Stimulated activated CD4-positive, alpha-beta T cell treated with anti-CD3 and anti-CD28 coated beads, Interleukin-4, amount 100 ng/mL, for 4 hours (primary cell): ENCODE measurements at regions not wholly inside any gene's neighbourhood (a gene's known extent, or its start where the extent isn't known, plus 50 kb on each side); places are given as distances from the start of the nearest gene placed in this dataset.

Experiments used
- DNase-seq, 2 experiments: peaks; one replicate each; pipeline ENCODE4 v3.0.0-alpha.2; 2020

DNA sequence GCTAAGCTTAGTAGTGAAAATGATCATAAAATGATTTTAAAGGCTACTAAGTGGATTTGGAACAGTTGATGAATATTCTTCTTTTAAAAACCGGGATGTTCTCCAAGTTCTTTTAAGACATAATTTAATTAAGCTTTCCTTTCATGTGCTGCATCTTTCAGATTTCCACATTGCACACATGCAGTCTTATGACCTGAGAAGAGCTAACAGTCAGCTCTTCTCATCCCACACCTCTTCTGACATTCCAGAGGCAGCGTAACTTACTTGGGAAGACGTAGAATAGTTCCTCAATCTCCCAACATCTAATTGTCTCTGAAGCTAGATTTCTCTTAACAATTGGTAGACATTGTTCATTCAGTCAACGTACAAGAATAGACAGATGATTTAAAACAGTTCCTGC, 181.8 kb downstream of the SP3 start:
- DNase-seq = no peak

DNA sequence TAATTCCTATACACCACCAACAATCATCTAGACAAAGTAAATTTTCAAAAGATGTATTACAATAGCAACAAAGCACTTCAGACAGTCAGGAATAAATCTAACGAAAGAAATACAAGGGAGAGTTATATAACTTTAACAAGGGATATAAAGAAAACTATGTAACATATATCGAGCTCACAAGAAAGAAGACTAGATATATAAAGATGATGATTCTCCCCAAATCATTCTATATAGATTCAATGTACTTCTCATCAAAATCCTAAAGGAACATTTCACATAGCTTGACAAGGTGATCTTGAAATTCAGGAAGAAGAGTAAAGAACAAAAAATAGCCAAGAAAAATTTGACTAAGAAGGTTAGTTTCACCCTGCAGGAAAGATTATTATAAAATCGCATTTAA, 179.4 kb downstream of the SP3 start:
- no peak for DNase-seq

DNA sequence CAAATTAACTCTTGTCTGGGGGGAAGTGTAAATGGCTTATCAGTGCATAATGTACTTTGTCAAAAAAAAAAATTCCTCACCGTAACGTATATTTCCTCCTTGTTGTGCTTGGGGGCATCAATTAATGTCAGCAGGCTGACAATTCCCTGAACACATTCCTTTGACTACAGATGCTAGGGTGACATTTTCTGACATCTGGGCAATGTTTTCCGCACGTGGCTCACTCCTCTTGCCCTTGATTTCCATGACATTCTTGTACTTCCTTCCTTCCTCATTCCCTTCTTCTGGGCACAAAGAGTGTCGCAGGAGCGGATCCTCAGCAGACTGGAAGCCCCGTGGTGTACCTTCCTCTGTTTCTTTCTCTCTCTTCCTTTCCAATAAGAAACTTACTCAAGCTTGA, 173.7 kb downstream of the SP3 start:
- DNase-seq = no peak

DNA sequence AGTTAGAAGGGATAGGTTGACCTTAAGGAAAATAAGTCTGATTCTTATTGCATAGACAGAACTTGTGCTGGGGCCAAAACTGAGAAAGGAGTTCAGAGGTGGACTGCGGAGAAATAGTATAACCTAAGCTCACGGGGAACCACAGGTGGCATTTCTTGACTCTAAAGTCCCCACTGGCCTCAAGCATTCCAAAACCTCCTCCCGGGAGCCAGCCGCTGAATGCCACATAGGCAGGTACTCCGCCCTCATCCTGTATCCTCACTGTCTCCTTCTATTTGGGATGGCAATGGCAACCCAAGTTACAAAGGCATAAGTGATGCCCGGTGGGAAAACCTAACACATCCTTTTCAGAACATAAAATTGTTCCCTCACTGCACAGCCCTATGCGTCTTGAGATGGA, 173.0 kb downstream of the SP3 start:
- DNase-seq = no peak

DNA sequence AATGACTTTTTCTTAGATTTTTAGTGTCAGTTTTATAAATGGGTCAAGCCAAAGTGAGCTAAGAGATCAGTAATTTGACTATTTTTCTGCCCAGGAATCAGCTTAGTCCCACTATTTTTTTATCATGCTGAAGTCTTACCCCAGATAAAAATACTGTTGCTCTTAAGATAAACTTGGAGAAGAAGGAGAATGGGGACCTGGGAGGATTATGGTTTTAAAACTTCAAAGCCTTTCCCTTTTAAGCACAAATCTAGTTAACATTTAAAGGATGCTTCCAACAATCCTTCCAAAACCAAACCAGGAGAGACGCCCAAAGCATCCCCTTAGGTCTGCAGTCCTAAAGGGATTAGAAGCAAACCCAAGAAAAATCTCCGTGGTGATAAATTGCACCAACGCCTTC, 172.4 kb downstream of the SP3 start:
- no peak for DNase-seq

DNA sequence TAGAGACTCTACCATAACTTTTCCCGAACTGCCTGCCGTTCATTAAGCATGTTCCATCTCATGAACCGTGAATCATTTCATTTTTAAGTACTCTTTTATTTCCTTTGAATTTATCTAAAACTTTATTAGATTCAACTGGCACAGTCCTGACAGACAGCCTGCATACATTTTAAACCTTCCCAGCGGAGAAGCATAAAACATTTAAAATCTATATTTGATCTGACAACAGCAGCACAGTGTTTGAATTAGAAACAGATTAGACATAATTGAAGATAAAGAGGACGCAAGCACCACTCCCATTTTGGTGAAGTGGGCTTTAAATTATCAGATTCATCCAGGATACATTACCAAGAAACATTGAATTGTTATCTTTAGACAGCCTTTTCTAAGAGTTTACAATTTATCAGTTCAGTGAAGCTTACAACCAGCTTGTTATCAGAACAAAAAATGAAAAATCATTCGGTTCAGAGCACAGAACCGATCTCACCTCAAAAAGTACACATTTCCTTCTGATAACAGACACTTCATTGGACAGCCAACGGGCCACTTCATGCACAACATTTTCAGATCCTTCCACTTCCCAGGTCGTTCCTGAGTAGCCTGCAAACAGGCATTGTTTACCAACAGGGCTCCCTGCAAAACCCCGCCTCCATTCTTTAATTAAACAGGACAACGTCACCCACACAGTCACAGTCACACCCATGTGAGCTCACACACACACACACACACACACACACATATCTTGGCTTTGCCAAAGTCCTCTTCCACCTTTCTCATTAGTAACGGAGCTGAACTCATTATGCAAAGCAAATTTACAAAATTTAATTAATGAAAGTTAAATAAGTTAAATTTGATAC, 171.2 kb downstream of the SP3 start:
- DNase-seq = no peak

DNA sequence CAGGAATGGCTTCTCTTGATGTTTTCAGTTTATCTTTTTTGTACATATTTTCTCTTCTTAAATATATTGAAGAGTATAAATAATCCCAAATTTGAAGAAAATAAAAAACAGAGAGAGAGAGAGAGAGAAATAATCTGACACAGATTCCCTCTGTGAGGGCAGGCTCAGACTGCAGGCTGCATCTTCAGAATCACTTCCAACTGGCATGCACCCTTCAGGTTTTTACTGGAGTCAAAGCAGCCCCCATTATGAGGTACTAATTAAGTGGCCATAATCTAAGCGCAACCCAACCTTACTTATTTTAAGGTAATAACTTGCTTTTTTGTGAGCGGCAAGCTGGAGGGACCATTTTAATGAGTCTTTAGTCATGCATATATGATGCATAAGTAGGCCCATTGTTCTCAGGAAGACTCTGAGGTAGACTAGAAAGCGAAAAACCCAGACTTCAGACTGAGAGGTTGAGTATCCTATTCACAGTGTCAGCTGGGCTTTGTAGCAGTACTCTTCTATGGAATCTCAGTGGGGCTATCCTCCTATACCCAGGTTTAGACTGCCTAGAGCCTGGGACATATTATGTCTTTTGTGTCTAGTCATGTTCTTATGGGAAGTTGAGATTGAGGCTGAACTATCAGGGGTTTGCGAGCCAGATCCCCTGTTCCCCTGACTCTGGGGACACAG, 167.4 kb downstream of the SP3 start:
- no peak for DNase-seq

DNA sequence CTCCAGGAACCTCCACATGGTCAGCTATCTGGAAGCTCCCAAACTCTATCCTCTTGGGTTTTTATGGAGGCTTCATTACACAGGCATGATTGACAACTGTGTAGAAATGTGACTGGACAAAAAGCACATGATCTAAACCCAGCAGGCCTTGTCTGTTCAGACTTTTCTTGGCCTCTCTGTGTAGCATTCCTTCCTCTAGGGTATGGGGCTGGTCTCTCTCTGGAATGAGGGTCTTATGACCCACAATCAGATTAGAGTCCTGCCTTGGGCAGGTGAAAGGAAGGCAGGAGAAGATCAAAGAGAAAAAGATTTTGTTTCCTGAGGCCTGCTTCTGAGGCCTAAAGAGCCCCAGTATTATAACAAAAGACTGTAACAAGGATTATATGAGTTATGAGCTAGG, 162.7 kb downstream of the SP3 start:
- no peak for DNase-seq

DNA sequence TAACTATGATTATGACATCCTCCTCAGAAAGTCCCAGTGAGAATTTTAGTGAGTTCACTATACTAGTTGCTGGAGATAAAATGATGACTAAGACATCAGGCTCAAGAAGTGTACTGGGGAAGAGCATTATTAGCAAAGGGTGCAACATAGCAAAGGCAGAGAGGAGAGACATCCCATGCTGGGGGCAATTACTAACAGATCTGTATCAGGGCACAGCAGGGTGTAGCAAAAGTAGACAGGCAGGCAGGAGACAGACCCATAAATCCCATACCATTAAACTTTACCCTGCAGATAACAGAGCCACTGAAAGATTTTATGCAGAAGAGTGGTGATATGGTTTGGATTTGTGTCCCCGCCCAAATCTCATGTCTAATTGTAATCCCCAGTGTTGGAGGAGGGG, 161.7 kb downstream of the SP3 start:
- no peak for DNase-seq

DNA sequence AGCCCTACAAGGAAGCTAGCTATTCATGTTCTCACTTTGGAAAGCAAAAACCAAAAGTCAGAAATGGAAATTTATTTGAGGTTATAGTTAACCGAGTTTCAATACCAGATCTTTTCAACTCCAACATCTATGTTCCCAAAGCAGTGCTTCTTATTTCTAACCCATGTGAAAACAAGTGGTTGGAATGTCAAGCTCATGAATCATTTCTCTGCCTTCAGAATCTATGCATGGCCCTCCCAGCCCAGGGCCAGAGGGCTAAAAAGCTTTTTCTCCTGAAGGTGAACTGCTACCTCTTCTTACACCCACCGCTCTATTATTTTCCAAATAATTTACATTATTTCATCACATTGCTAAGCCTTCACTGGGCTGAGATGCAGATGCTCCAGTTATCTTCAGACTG, 158.4 kb downstream of the SP3 start:
- no peak for DNase-seq

DNA sequence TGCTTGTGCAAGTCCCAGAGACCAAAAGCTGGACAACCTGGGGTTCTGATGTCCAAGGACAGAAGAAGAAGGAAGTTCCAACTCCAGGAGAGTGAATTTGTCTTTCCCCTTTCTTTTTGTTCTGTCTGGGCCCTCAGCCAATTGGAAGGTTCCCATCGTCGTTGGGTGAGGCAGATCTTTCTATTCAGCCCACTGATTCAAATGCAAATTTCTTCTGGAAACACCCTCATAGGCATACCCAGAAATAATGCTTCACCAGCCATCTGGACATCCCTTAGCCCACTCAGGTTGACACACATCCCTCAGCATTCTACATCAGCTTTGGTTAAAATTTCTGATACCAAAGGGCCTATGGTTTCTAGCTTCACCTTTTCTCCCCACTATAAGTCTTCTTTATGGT, 156.5 kb downstream of the SP3 start:
- no peak for DNase-seq

DNA sequence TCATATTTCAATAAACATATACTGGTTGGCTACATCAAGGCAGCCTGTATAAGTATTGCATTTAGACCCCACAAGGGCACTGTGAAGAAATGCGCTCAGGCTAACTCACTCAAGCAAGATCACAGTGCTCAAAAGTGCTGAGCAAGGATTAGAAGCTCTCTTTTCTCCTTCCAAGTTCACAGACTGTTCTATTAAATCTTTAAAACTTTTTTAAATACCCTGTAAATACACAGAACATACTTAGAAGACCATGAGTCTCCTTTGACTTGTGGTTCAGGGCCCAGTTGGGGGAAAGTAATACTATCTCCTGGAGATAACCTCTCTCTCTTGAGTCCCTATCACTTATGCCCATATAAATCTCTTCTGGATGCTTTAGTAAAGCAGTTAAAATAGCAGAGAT, 152.9 kb downstream of the SP3 start:
- DNase-seq = no peak

DNA sequence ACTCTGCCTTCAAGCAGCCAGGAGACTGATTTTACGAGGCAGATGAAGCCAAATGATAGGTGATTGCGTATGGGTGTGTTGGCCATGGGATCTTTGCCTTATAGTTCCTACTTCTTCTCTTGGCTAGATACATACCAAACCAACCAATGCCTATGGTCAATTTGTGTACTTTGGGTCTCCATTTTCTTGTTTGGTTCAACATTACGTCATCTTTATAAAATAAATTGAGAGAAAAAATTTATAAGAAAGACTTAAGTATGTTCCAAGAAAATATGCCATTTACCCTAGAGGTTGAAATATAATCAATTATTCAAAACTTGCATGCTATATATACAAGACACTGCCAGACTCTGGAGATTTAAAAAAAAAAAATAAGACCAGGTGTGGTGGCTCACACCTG, 150.9 kb downstream of the SP3 start:
- DNase-seq = no peak

DNA sequence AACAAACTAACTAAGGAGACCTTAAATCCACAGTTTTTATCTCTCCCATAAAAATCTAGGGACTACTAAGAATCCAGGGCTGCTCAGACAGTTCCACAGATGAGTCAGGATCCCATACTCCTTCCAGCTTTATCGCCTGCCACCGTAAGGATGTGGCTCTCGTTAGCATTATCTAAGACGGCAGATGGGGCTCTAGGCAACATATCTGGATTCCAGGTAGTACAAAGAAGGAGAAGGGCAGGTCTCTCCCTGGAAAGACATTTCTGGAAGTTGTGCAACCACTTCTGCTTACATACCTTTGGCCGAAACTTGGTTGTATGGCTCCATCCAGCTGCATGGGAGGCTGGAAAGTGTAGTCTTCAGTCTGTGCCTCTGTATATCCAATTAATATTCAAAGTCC, 149.4 kb downstream of the SP3 start:
- DNase-seq = no peak

DNA sequence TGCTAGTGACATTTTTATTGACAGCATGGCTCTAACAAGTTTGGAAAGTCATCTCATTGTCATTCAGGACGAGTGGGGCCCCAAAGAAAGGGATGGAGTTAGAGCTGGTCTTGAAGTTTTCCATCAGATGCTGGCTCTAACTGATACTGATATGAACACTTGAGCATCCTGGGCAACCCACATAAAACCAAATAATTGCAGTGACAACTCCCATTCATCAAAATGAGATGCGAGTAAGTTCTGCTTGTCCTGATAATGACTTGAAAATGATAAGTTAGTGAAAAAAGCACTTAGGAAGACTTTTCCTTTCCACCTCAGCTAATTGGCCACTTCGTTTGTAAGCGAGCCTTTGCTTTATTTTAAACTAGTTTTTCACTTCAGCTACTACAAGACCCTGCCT, 147.6 kb downstream of the SP3 start:
- DNase-seq = no peak

DNA sequence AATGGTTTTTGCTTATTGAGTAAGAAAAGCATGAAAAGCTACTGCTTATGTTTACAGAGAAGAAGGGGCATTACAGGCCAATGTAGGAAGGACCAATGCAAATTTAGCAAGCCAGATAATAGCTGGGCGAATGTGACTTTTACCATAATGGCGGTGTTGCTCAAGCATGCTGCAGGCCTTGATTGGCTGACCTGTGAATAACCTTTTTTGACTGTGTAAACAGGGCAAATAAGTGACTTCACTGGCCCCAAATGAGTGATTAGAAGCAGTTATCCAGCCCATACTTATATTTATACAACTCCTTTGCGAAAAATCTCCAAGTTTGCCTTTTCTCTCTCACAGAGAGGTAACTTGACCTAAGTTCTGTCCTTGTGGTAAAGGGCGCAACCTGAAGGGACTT, 146.9 kb downstream of the SP3 start:
- DNase-seq = no peak

DNA sequence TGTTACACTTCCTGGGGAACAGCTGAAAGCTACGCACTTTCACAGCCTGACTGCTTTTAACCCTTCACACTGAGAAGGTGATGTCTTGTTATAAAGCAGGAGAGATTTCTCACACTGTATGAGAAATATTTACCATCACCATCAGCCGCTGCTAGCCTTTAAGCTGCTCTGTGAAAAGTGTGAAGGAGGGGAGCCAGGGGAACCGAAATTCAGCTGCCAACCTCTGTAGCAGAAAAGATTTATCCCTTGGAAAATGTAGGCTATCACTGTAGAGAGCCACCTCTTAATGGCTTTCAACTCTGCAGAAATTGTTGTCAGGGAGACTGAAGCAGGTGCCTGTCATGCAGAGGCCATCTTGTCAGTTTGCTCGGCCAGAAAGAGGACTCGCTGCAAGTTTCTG, 145.3 kb downstream of the SP3 start:
- DNase-seq = no peak

DNA sequence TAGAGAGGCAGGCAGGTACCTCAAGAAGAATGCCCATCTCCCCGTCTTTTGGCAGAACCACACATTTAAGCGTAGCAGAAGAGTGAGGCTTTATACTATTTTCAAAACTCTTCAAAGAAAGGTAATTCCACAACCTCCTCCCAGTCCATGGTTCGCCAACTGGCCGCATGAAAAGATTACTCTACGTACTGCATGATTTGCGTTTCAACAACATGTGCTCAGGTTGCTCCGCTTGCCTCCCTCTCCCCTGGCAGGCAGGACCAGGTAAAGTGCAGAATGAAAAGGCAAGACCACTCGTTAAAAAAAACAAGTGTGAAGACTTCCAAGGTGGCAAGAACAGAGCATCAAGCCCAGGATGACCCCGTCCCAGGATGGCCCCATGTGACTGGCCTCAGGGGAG, 143.7 kb downstream of the SP3 start:
- no peak for DNase-seq

DNA sequence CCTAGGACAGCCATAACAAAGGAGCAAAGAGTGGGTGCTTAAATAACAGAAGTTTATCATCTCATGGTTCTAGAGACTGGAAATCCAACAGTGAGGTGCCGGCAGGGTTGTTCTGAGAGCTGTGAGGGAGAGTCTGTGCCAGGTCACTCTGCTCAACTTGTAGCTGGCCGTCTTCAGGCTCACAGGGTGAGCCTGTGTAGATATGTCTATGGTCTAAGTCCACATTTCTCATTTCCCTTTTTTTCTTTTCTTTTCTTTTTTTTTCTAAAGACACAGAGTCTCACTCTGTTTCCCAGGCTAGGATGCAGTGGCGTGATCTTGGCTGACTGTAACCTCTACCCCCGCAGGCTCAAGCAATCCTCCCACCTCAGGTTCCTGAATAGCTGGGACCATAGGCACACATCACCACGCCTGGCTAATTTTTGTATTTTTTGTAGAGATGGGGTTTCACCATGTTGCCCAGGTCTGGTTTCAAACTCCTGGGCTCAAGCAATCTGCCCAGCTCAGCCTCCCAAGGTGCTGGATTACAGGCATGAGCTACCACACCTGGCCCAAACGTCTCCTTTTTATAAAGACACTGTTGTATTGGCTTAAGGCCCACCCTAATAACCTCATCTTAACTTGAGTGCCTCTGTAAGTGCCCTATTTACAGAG, 142.2 kb downstream of the SP3 start:
- no peak for DNase-seq

DNA sequence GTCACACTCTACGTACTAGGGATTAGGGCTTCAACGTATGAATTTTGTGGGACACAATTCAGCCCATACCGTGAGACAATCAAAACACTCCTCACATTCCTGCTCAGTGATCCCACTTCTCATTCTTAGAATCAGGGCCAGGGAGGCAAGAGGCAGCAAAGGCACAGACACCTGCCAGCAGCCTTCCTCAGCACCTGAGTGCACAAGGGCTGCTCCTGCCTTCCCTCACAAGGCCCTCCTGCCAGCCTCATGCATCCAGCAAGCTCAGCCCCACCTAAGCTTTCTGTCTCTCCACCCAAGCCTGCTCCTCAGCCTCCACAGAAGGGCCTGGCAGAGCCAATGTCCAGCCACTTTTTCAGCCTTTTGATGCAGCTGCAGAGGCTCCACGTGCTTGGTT, 141.6 kb downstream of the SP3 start:
- no peak for DNase-seq

DNA sequence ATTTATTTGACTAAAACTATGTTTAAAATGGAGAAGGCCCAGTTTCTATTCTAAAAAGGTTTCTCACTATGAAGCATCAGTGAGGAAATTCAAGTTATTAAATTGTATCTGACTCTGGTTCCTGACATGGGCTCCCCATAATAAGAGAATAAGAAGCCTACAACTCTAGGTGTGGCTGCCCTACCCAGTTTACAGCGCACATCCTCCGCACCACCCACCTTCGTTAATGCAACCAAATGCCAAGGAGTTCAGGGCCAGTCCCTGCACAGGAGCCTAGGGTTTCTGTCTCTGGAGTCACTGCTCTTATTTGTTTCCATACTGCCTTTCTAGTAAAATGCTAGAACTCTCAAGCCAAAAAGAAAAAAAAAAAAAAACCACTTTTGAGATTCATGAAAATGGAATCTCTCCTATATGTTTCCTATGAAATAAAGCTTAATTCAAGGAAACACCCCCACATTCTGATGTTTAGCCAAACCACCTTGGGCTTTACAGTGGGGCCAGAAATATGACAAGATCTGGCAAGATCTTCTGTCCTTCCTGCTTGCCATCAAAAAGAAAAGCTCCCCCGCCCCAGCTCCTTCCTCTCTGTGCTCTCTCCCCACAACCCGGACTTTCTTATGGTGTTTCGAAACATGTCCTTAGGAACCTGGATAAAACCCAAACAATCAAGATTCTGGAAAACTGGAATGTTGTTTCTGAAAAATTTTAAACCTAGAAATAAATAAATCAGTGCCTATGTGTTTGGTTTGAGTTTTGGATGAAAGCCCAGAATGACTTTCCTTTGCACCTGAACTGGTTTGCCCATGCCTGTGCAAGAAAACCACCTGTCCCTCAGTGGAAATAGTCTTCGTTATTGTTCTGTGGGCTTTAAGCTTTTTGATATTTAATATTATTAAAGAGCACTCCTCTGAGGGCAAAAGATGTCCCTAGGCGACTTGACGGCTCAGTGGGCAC, 136.7 kb downstream of the SP3 start:
- no peak for DNase-seq

DNA sequence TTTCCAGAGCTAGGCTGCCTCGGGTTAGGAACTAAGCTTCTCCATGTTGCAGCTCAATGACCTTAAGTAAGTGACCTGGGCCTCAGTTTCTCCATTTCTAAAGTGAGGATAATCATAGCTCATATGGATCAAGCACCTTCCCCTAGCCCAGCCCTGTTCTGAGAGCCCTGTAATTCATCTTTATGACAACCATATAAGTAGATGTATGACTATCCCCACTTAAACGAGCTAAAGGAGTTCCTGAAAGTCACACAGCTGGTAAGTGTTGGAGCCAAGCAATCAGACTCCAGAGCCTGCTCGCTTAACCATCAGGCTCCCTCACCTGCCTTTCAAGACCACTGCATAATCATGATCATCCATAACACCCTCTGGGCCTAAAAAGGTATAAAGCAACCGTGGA, 135.4 kb downstream of the SP3 start:
- DNase-seq = no peak

DNA sequence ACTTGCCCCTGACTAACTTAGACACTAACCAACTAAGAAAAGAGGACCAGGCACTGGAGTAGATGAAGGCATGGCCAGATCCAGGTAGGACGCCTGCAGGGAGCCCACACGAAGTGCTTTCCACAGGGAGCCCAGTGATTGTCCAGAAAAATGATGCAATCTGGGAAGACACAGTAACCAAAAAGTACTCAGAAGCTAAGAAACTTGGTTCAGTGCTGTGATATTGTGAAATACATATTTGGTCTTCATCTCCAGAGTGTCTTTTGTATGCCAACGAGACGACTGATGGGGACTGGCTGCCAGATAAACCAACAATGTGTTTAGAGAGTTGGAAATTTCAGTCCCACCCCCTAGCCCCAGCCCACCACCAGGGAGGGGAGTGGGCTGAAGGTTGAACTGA, 135.0 kb downstream of the SP3 start:
- no peak for DNase-seq
